ENCODE measurements at regions not wholly inside any gene's neighbourhood (a gene's known extent, or its start where the extent isn't known, plus 50 kb on each side); places are given as distances from the start of the nearest gene placed in this dataset.

DNA sequence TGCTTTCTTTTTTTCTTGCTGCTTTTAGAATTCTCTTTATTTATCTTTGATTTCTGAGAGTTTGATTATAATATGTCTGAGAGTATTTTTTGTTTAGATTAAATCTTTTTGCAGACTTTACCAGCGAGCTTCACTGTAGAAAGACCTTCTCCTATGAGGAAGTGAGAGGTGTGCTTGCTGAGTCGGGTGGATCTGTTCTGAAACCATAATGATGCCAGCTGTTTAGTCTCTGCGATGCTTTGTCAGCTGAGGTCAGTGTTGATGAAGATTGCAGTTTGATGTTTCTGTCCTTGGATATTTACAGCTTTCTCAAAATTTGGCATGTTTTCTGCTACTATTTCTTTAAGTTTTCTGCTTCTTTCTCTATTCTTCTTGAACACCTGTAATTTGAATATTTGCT is 309.1 kb upstream of the SLITRK6 start:
- no peak overlapping the region for H3K4me3 Mint-ChIP-seq
- no peak overlapping the region for H3K27ac Mint-ChIP-seq
- H3K4me1 Mint-ChIP-seq: no peaks in the 10 kb centered on the region
- no peak overlapping the region for H2BK20ac ChIP-seq (ENCODE audit: low read depth, low read length, poor library complexity, severe bottlenecking)
- no peak overlapping the region for H2BK5ac ChIP-seq (ENCODE audit: insufficient read length, low read length)
- no peak overlapping the region for H2BK12ac ChIP-seq (ENCODE audit: insufficient read length, low read depth, low read length)
- DNase-seq: no peak
- no peak overlapping the region for H3K4me2 ChIP-seq (ENCODE audit: insufficient read depth, insufficient read length, low read length)
- H3K9me3 Mint-ChIP-seq: peaks cover 9 to 12% of the 10 kb centered on the region in 2 experiments; a peak in 4 of 5 replicates
- no peaks in the 10 kb centered on the region for H3K27me3 Mint-ChIP-seq (ENCODE audit: low read depth)
- H3K23me2 ChIP-seq (ENCODE audit: insufficient read length, low read depth, low read length, poor library complexity, severe bottlenecking): no peaks in the 10 kb centered on the region
- no peak overlapping the region for H2AFZ ChIP-seq (ENCODE audit: low read length)
- H3K56ac ChIP-seq (ENCODE audit: insufficient read length, low read depth, low read length): no peak overlapping the region
- H3K9me3 ChIP-seq (ENCODE audit: control insufficient read depth, low read depth, low read length): no peaks in the 10 kb centered on the region
- H2AK5ac ChIP-seq (ENCODE audit: insufficient read length, low read length): no peak overlapping the region
- no peaks in the 10 kb centered on the region for H3K4me1 ChIP-seq (ENCODE audit: insufficient read depth, low read length)
- no peak overlapping the region for H3T11ph ChIP-seq (ENCODE audit: low read length)
- H3K9ac ChIP-seq (ENCODE audit: extremely low read depth, insufficient read length, low read length): no peak overlapping the region
- no CpG with 5 or more reads among the region's 3 CpGs for WGBS (ENCODE audit: extremely low coverage, insufficient read length, low lambda C conversion rate)
- no peak overlapping the region for H3K14ac ChIP-seq (ENCODE audit: insufficient read depth, low read length)
- H2BK15ac ChIP-seq (ENCODE audit: low read depth, low read length): no peak overlapping the region
- no peak overlapping the region for H3K18ac ChIP-seq (ENCODE audit: insufficient read length, low read depth, low read length)
- H4K8ac ChIP-seq (replicated peaks; ENCODE audit: insufficient read length, low read depth, low read length): no peak overlapping the region
- H4K20me1 ChIP-seq (ENCODE audit: control insufficient read depth, insufficient read depth, insufficient read length): no peaks in the 10 kb centered on the region
- H4K91ac ChIP-seq (ENCODE audit: insufficient read length, low read depth, low read length): no peak overlapping the region
- no peaks in the 10 kb centered on the region; the same call in 1 of the 2 replicates for H3K27me3 ChIP-seq (ENCODE audit: insufficient read depth, low read length)
- no peak overlapping the region for H3K4ac ChIP-seq (ENCODE audit: low read depth, low read length)
- no peak overlapping the region for H2BK120ac ChIP-seq (ENCODE audit: low read depth, low read length, poor library complexity, severe bottlenecking)
- TF ChIP-seq, protein P1, sequence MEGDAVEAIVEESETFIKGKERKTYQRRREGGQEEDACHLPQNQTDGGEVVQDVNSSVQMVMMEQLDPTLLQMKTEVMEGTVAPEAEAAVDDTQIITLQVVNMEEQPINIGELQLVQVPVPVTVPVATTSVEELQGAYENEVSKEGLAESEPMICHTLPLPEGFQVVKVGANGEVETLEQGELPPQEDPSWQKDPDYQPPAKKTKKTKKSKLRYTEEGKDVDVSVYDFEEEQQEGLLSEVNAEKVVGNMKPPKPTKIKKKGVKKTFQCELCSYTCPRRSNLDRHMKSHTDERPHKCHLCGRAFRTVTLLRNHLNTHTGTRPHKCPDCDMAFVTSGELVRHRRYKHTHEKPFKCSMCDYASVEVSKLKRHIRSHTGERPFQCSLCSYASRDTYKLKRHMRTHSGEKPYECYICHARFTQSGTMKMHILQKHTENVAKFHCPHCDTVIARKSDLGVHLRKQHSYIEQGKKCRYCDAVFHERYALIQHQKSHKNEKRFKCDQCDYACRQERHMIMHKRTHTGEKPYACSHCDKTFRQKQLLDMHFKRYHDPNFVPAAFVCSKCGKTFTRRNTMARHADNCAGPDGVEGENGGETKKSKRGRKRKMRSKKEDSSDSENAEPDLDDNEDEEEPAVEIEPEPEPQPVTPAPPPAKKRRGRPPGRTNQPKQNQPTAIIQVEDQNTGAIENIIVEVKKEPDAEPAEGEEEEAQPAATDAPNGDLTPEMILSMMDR (conservative IDR thresholded peaks at IDR 0.05): no peak
- no peaks in the 10 kb centered on the region for H3K79me1 ChIP-seq (ENCODE audit: insufficient read depth, low read depth, low read length, poor library complexity, severe bottlenecking)
- H3K79me2 ChIP-seq (ENCODE audit: insufficient read depth, low read length): no peaks in the 10 kb centered on the region
- H4K5ac ChIP-seq (ENCODE audit: insufficient read length, low read depth, low read length): no peak overlapping the region
- H3K36me3 Mint-ChIP-seq (ENCODE audit: insufficient read depth in 1 of 3, low read depth in 3 of 3): peaks cover 3 to 10% (median 4%) of the 10 kb centered on the region in 3 experiments; a peak in 5 of 7 replicates
- no peak overlapping the region for H3K27ac ChIP-seq (ENCODE audit: insufficient read length, low read depth, low read length)
- H3K23ac ChIP-seq (ENCODE audit: insufficient read length, low read depth, low read length): no peak overlapping the region

Data from H9 (cell line).